Activated naive CD8-positive, alpha-beta T cell treated with anti-CD3 and anti-CD28 coated beads, Interleukin-2, amount 10 ng/mL, durations not matched to agents 7 days and 5 days (primary cell): ENCODE measurements at regions not wholly inside any gene's neighbourhood (a gene's known extent, or its start where the extent isn't known, plus 50 kb on each side); places are given as distances from the start of the nearest gene placed in this dataset.
"Not testable (repeated sequence)": the region's sequence is repeated elsewhere in the genome, so short reads cannot be mapped to it uniquely, and the experiment has no call there.

Experiments used
- ATAC-seq: fragments of 150-1000 bp; cut with Tn5 transposase; one replicate; pipeline ENCODE4 v1.10.0; 2021; ENCODE audit warnings: low read depth, moderate library complexity
- POLR2A ChIA-PET: fragments of 350-600 bp; sonication (Branson Sonifier 250); formaldehyde crosslinking; loops from one replicate; lab custom pipeline; 2021; ENCODE audit warnings: antibody characterized with exemption; lab: Charles Lee
- DNase-seq: peaks from one replicate; pipeline ENCODE4 v3.0.0; 2021
- H3K27ac Mint-ChIP-seq: one replicate; pipeline ENCODE4 v1.8.0; 2022; ENCODE audit warnings: mild to moderate bottlenecking, mixed read lengths
- H3K27me3 Mint-ChIP-seq: one replicate; pipeline ENCODE4 v1.8.0; 2022; ENCODE audit warnings: mild to moderate bottlenecking, moderate library complexity, mixed read lengths
- H3K36me3 Mint-ChIP-seq: one replicate; pipeline ENCODE4 v1.8.0; 2021; ENCODE audit warnings: mild to moderate bottlenecking, mixed read lengths
- H3K4me1 Mint-ChIP-seq: one replicate; pipeline ENCODE4 v1.8.0; 2021; ENCODE audit warnings: mixed read lengths
- H3K4me3 Mint-ChIP-seq: one replicate; pipeline ENCODE4 v1.8.0; 2022; ENCODE audit warnings: mild to moderate bottlenecking, moderate library complexity, mixed read lengths
- H3K9me3 Mint-ChIP-seq: one replicate; pipeline ENCODE4 v1.8.0; 2021; ENCODE audit warnings: mixed read lengths

- H3K9me3 Mint-ChIP-seq, DNase-seq, H3K27me3 Mint-ChIP-seq, POLR2A ChIA-PET, H3K4me3 Mint-ChIP-seq, H3K36me3 Mint-ChIP-seq, H3K4me1 Mint-ChIP-seq, ATAC-seq, H3K27ac Mint-ChIP-seq: not testable (repeated sequence)
These were observed 80.8 kb downstream of the KCNJ18 start for GRCh38 chr17:21772991-21773713.

- no peaks in the 10 kb centered on the region for H3K4me1 Mint-ChIP-seq
These were observed 81.9 kb downstream of the KCNJ18 start for GRCh38 chr17:21774263-21774662.

GRCh38 chr17:21775566-21775965 lies 83.2 kb downstream of the KCNJ18 start:
- H3K27ac Mint-ChIP-seq, H3K27me3 Mint-ChIP-seq, H3K4me3 Mint-ChIP-seq, H3K9me3 Mint-ChIP-seq, H3K36me3 Mint-ChIP-seq, POLR2A ChIA-PET, H3K4me1 Mint-ChIP-seq, ATAC-seq, DNase-seq: not testable (repeated sequence)

More at GRCh38 chr17:21774263-21774662, 81.9 kb downstream of the KCNJ18 start:
- H3K9me3 Mint-ChIP-seq = peaks cover 1% of the 10 kb centered on the region
- no peak overlapping the region for H3K4me3 Mint-ChIP-seq
- H3K27me3 Mint-ChIP-seq = no peaks in the 10 kb centered on the region
- ATAC-seq (no peak), DNase-seq (no peak)
- POLR2A ChIA-PET = no interaction called here
- no peaks in the 10 kb centered on the region for H3K36me3 Mint-ChIP-seq
- H3K27ac Mint-ChIP-seq = no peak overlapping the region

- H3K36me3 Mint-ChIP-seq, H3K4me3 Mint-ChIP-seq, H3K9me3 Mint-ChIP-seq, H3K27me3 Mint-ChIP-seq, ATAC-seq, H3K27ac Mint-ChIP-seq, DNase-seq, POLR2A ChIA-PET, H3K4me1 Mint-ChIP-seq: not testable (repeated sequence)
These were observed 84.6 kb downstream of the KCNJ18 start for GRCh38 chr17:21776921-21777320.

- H3K4me1 Mint-ChIP-seq, H3K27me3 Mint-ChIP-seq, DNase-seq, ATAC-seq, POLR2A ChIA-PET, H3K4me3 Mint-ChIP-seq, H3K27ac Mint-ChIP-seq, H3K36me3 Mint-ChIP-seq, H3K9me3 Mint-ChIP-seq: not testable (repeated sequence)
These were observed 86.5 kb downstream of the KCNJ18 start for GRCh38 chr17:21778866-21779265.

- H3K9me3 Mint-ChIP-seq, H3K4me3 Mint-ChIP-seq, DNase-seq, H3K27me3 Mint-ChIP-seq, POLR2A ChIA-PET, ATAC-seq, H3K4me1 Mint-ChIP-seq, H3K36me3 Mint-ChIP-seq, H3K27ac Mint-ChIP-seq: not testable (repeated sequence)
These were observed 88.1 kb downstream of the KCNJ18 start for GRCh38 chr17:21780293-21780888.

GRCh38 chr17:21780919-21781665 lies 88.8 kb downstream of the KCNJ18 start:
- POLR2A ChIA-PET, H3K9me3 Mint-ChIP-seq, H3K4me3 Mint-ChIP-seq, DNase-seq, ATAC-seq, H3K36me3 Mint-ChIP-seq, H3K27me3 Mint-ChIP-seq, H3K4me1 Mint-ChIP-seq, H3K27ac Mint-ChIP-seq: not testable (repeated sequence)

GRCh38 chr17:21781666-21782024 lies 89.3 kb downstream of the KCNJ18 start:
- H3K4me3 Mint-ChIP-seq, H3K4me1 Mint-ChIP-seq, H3K9me3 Mint-ChIP-seq, DNase-seq, H3K27me3 Mint-ChIP-seq, ATAC-seq, POLR2A ChIA-PET, H3K27ac Mint-ChIP-seq, H3K36me3 Mint-ChIP-seq: not testable (repeated sequence)

- not testable (repeated sequence) for H3K27me3 Mint-ChIP-seq, ATAC-seq
These were observed 89.8 kb downstream of the KCNJ18 start for GRCh38 chr17:21782107-21782506.

GRCh38 chr17:21782604-21783003 lies 90.3 kb downstream of the KCNJ18 start:
- POLR2A ChIA-PET, H3K27ac Mint-ChIP-seq, H3K4me1 Mint-ChIP-seq, ATAC-seq, H3K27me3 Mint-ChIP-seq, H3K36me3 Mint-ChIP-seq, H3K4me3 Mint-ChIP-seq, H3K9me3 Mint-ChIP-seq: not testable (repeated sequence)
- DNase-seq = peak; percentile 2

More at GRCh38 chr17:21782107-21782506, 89.8 kb downstream of the KCNJ18 start:
- H3K4me1 Mint-ChIP-seq, H3K9me3 Mint-ChIP-seq, H3K27ac Mint-ChIP-seq, DNase-seq, H3K36me3 Mint-ChIP-seq, POLR2A ChIA-PET, H3K4me3 Mint-ChIP-seq: not testable (repeated sequence)

GRCh38 chr17:21783017-21783416 lies 90.7 kb downstream of the KCNJ18 start:
- H3K9me3 Mint-ChIP-seq, H3K36me3 Mint-ChIP-seq, H3K4me1 Mint-ChIP-seq, ATAC-seq, H3K27me3 Mint-ChIP-seq, H3K27ac Mint-ChIP-seq, H3K4me3 Mint-ChIP-seq, POLR2A ChIA-PET: not testable (repeated sequence)
- DNase-seq = peak; percentile 2

GRCh38 chr17:21814272-21814671 lies 121.9 kb downstream of the KCNJ18 start:
- not testable (repeated sequence) for H3K4me1 Mint-ChIP-seq, H3K27ac Mint-ChIP-seq, H3K36me3 Mint-ChIP-seq, H3K4me3 Mint-ChIP-seq, DNase-seq, H3K27me3 Mint-ChIP-seq, H3K9me3 Mint-ChIP-seq, ATAC-seq
- POLR2A ChIA-PET = interaction anchor here (0.7 kb wide), 1 partner anchor 601 kb away, joined by 4 read pairs; no protein-coding TSS in a partner anchor

GRCh38 chr17:21814776-21815175 lies 122.5 kb downstream of the KCNJ18 start:
- DNase-seq (no peak), ATAC-seq (no peak)
- no peak overlapping the region for H3K27ac Mint-ChIP-seq
- H3K27me3 Mint-ChIP-seq = no peaks in the 10 kb centered on the region
- no peaks in the 10 kb centered on the region for H3K36me3 Mint-ChIP-seq
- POLR2A ChIA-PET = interaction anchor here (0.7 kb wide), 1 partner anchor 601 kb away, joined by 4 read pairs; no protein-coding TSS in a partner anchor
- H3K9me3 Mint-ChIP-seq = peaks cover 6% of the 10 kb centered on the region
- no peaks in the 10 kb centered on the region for H3K4me1 Mint-ChIP-seq
- no peak overlapping the region for H3K4me3 Mint-ChIP-seq
